Stimulated activated CD4-positive, alpha-beta T cell treated with anti-CD3 and anti-CD28 coated beads, Interleukin-4, amount 100 ng/mL, for 48 hours (primary cell): ENCODE measurements at regions not wholly inside any gene's neighbourhood (a gene's known extent, or its start where the extent isn't known, plus 50 kb on each side); places are given as distances from the start of the nearest gene placed in this dataset.

Experiments
- DNase-seq, 2 donors: peaks; one replicate each; pipeline ENCODE4 v3.0.0-alpha.2; 2020; ENCODE audit warnings: low read depth in 2 of 2

- DNase-seq = no peak
These were observed 432.6 kb downstream of the SATB2 start for GRCh38 chr2:199025146-199025545.

GRCh38 chr2:199024224-199024623 is 433.5 kb downstream of the SATB2 start:
- no peak for DNase-seq

DNA sequence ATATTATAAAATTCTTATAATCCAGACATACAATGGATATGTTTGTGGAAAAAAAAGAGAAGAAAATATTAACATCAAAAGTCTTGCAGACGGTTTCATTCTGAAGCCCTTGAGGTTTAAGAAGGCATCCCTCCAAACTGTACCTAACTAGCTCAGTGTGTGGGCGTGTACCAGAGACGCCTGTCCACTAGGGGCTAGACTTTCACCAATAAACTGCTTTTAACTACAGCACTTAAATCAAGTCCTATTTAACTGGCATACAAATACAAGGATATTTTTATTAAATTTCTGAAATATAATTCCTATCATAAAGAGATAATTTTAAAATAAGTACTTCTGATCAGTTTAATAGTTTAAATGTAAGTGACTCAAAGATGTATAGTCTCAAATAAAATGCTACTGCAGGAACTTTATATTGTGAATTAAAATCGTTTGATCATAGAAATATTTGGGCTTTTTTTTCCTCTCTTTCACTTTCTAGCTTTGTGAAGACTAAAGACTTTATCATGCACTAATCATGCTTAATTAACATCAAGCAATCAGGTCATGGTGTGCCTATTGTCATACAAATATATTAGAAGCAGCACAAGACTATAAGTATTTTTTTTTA is 437.7 kb downstream of the SATB2 start:
- DNase-seq = no peak

GRCh38 chr2:199018826-199019225 is 438.9 kb downstream of the SATB2 start:
- DNase-seq = no peak

GRCh38 chr2:199015072-199015471 is 442.7 kb downstream of the SATB2 start:
- DNase-seq = no peak

DNA sequence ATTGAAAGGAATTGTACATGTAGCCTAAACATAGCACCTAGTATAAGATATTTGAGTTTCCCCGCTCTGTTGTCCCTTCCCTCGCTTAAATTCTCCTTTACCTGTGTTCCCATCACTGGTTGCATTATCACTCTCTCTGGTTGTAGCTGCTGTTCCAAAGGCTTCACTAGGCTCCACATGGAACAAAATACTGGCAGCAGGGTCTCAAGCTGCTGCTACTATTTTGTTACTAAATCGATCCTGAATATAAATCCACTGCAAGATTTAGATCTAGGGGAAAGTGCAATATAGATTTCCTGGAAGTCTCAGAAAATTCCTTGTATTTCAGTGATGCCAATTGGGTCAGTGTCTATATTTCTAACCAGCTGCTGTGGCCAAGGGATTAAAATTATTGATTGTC is 443.5 kb downstream of the SATB2 start:
- no peak for DNase-seq

- DNase-seq = no peak
These were observed 445.8 kb downstream of the SATB2 start for GRCh38 chr2:199011908-199012307.

GRCh38 chr2:198994678-198995077 is 463.1 kb downstream of the SATB2 start:
- DNase-seq = no peak

DNA sequence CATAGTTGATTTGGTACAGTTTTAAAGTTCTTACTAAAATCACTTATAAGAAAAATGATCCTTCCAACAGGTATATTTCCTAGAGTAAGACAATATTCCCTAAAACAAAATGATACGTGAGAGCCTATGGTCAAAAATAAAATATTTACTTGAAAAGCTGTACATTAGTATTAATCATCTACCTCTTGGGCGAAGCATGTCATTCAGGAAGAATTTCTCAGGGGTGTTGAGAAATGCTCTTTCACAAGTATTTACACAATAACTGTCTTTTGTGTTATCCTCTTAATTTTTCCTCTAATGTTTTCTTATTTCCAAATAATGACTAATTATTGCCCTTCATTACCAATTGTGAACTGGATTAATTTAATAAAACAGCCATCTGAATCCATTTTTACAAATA is 466.3 kb downstream of the SATB2 start:
- DNase-seq = no peak

- no peak for DNase-seq
These were observed 482.0 kb downstream of the SATB2 start for GRCh38 chr2:198975779-198976178.

GRCh38 chr2:198973785-198974184 is 484.0 kb downstream of the SATB2 start:
- DNase-seq = no peak

DNA sequence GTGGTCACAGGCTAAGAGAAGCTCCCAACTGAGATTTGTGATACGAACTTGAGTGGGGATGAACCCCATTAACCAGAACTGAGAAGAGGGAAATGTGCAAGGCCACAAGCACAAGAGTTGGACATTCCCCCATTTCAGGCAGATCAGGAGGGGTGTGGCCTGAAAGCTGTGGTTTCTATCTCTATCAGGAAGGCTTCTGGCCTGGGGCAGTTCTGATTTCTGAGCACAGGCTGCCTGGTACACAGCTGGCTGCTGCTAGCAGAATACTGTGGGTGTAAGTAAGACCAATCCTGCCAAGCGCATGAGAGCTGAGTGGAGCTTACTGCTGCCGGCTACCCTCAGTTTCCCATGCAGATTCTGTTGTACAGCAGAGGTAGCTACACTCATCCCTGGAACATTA is 484.6 kb downstream of the SATB2 start:
- no peak for DNase-seq

DNA sequence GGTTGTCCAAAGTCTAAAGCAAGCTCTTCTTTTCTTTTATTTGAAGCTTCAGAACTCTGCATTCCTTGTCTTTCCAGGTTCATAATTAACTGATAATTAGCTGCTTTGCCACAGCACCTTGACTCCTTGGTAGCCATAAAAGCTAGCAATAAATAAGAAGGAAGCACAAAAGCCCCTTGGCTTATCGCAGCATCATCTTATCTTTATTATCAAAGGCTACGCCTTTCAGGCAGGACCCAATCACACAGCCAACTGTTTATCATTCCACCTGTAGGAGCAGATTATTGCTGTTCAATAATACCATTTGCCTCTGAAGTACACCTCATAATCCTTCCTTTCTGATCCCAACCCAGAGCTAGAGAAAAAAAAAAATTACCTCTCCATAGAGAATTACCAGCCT is 489.2 kb downstream of the SATB2 start:
- no peak for DNase-seq

- no peak for DNase-seq
These were observed 491.5 kb downstream of the SATB2 start for GRCh38 chr2:198966269-198966668.

GRCh38 chr2:198961547-198961946 is 496.2 kb downstream of the SATB2 start:
- no peak for DNase-seq

DNA sequence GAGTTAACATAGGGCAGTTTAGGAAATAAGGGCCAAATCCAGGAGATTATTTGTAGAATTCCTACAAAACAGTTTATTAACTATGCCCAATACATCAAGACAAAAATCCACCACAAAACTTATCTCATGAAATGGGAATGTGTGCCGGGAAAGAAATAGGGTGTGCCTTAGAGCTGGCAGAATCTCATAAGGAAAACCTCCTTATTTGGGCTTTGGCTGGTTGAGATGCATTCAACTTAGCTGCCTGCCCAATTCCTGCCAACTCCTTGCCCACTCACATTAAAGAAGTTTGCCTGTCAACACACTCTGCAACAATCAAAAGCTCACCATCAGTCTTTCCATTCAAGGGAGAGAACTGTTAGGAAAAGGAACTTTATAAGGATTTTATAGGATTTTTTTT is 500.6 kb downstream of the SATB2 start:
- DNase-seq = no peak

- no peak for DNase-seq
These were observed 504.4 kb downstream of the SATB2 start for GRCh38 chr2:198953328-198953727.

DNA sequence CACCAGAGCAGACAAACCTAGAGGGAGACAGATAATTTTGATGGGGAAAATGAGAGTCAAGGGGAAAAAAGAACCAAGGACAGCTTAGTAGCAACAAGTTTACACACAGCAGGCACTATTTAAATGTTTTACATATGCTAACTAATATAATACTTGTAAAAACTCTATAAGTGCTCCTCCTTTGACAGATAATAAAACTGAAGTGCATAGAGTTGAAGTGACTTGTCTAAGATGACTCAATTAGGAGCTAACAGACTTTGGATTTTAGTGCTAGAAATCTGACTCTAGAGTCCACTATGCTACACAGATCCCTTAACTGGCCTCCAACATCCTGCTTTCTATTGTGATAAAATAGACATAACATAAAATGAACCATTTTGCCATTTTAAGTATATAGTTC is 506.9 kb downstream of the SATB2 start:
- no peak for DNase-seq

GRCh38 chr2:198945496-198945895 is 512.2 kb downstream of the SATB2 start:
- DNase-seq = no peak

GRCh38 chr2:198930170-198930569 is 527.6 kb downstream of the SATB2 start:
- DNase-seq = no peak

GRCh38 chr2:198928026-198928425 is 529.7 kb downstream of the SATB2 start:
- no peak for DNase-seq

DNA sequence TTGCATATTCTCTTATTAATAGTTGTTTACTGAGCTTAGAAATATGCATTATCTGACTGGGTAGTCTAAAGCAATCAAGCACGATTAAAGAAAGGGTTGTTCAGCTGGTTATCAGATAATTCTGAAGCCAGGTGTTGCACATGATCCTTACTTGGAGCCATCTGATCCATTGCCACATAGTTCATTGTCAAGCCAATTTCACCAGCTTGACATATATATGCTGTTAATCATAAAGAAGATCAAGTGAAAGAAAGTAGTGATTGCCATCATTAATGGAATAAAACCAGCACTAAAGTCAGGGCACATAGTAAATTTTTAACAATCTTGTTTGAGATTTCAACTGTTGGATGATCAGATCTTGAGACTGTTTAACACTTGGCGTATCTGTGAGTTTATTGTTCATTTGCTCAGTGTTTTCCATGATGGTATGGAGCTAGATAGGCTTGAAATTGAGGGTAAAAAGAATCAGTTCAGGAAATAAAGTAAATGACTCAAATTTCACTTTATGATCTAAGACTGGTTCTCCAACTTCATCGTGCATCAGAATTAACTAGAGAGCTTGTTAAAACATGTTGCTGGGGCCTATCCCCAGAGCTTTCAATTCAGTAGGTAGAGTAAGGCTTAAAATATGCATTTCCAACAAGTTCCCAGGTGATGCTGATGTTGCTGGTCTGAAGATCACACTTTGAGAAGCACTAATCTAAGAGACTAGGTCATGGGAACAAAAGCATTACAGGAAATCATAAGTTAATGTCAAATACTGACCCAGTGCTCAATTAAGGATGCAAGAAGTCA is 539.6 kb downstream of the SATB2 start:
- no peak for DNase-seq

DNA sequence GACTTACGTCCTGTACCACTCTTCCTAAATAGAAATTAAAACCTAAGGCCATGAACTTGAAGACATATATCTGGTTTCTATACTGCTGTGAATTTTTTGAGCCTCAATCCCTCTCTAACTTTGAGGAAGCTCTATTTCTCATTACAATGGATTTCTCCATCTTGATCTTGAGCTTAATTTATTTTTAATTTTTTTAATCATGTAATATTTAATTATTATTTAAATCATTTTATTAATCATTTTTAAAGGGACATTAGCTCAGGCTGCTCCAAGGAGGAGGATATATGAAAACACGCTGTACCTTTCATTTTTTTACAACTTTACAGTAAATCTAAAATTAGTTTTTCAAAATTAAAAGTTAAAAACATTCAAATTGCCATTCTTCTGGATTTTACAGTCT is 540.5 kb downstream of the SATB2 start:
- no peak for DNase-seq
